ENCODE measurements at regions not wholly inside any gene's neighbourhood (a gene's known extent, or its start where the extent isn't known, plus 50 kb on each side); places are given as distances from the start of the nearest gene placed in this dataset.
A peak's percentile ranks its signal among the peaks of the same experiment; 100 is the strongest.

- H3K23me2 ChIP-seq (ENCODE audit: low read depth, low read length): no peaks in the 10 kb centered on the region
- no peak overlapping the region for H3K23ac ChIP-seq (ENCODE audit: insufficient read length)
- no peak overlapping the region for H3K4ac ChIP-seq (replicated peaks; ENCODE audit: insufficient read length, low read depth, low read length)
- no peak overlapping the region for H2AFZ ChIP-seq (ENCODE audit: low read length)
- H2BK20ac ChIP-seq (ENCODE audit: low read length): no peak overlapping the region
- H3K27me3 ChIP-seq (replicated peaks in 1 of 4; ENCODE audit: control insufficient read depth in 3 of 4, extremely low read depth in 1 of 4, insufficient read depth in 3 of 4, low read length in 3 of 4): peaks cover 0 to 6% (median 2%) of the 10 kb centered on the region in 4 experiments; a peak in 3 of 7 replicates
- H3K4me1 ChIP-seq (replicated peaks in 1 of 4; ENCODE audit: control insufficient read depth in 3 of 4, insufficient read depth in 4 of 4, low read length in 3 of 4): peaks cover 0 to 12% (median 5%) of the 10 kb centered on the region in 4 experiments; a peak in 5 of 7 replicates
- H3K9me3 ChIP-seq (ENCODE audit: insufficient read depth in 2 of 2, low read depth in 1 of 2, low read length in 1 of 2): peaks cover 0 to 8% of the 10 kb centered on the region in 2 experiments; a peak in 1 of 4 replicates
- no peak overlapping the region for H3K14ac ChIP-seq (ENCODE audit: insufficient read length)
- H3K27ac ChIP-seq (ENCODE audit: low read depth, low read length): no peak overlapping the region
- H3K9ac ChIP-seq (replicated peaks in 1 of 4; ENCODE audit: extremely low read depth in 1 of 4, low read depth in 3 of 4, low read length in 3 of 4): no peak overlapping the region
- FAIRE-seq (no peak), DNase-seq (ENCODE audit: low read depth in 1 of 2, low spot score in 2 of 2) (no peak)
- H2BK120ac ChIP-seq (replicated peaks; ENCODE audit: low read depth, low read length): no peak overlapping the region
- no peak overlapping the region for H2BK12ac ChIP-seq (ENCODE audit: low read depth, low read length)
- no peaks in the 10 kb centered on the region for H4K20me1 ChIP-seq (replicated peaks in 1 of 2; ENCODE audit: control insufficient read depth in 1 of 2, insufficient read depth in 2 of 2, low read length in 2 of 2)
- H4K91ac ChIP-seq (replicated peaks; ENCODE audit: insufficient read length, low read length): no peak overlapping the region
- no peaks in the 10 kb centered on the region for H3K36me3 ChIP-seq (ENCODE audit: control insufficient read depth in 2 of 4, insufficient read depth in 4 of 4, low read length in 3 of 4)
- 100% methylated on average over 2 of the region's 2 CpGs; no CpG with 5 or more reads in 1 of the 2 experiments for WGBS, 2 experiments (ENCODE audit: extremely low coverage in 1 of 2, insufficient coverage in 1 of 2, insufficient read length in 1 of 2, insufficient replicate concordance in 2 of 2, low coverage in 1 of 2, low lambda C conversion rate in 2 of 2, missing lambda C conversion rate in 1 of 2)
- H3K18ac ChIP-seq (ENCODE audit: extremely low read depth, low read length): no peak overlapping the region; the same call in 1 of the 2 replicates
- no peak overlapping the region for H4K5ac ChIP-seq (ENCODE audit: insufficient read length, low read depth, low read length)
- 0 out of 8 replicates have a peak overlapping the region, but pooled peaks of 1 of the 4 experiments have one; percentile 87 for H3K4me3 ChIP-seq (ENCODE audit: extremely low read depth in 1 of 4, insufficient read depth in 2 of 4, low read depth in 3 of 4, low read length in 4 of 4)
- CTCF ChIA-PET (ENCODE audit: partially characterized antibody): no interaction called here
- H2BK5ac ChIP-seq (ENCODE audit: low read depth, low read length): no peak overlapping the region
- no peak overlapping the region for H4K8ac ChIP-seq (ENCODE audit: extremely low read depth, insufficient read depth, low read length)
- H3K56ac ChIP-seq (replicated peaks; ENCODE audit: insufficient read length, low read depth, low read length): no peak overlapping the region
- H2BK15ac ChIP-seq (ENCODE audit: low read length): no peak overlapping the region
- H3K79me2 ChIP-seq (ENCODE audit: control insufficient read depth in 1 of 2, insufficient read depth in 2 of 2, low read length in 2 of 2): peaks cover 0 to 15% of the 10 kb centered on the region in 2 experiments; a peak in 2 of 4 replicates
- H3K79me1 ChIP-seq (ENCODE audit: low read depth, low read length): no peaks in the 10 kb centered on the region
- peak overlapping the region; percentile 33 to 62; a peak in 1 of 4 replicates for H3K4me2 ChIP-seq (ENCODE audit: insufficient read depth in 1 of 2, low read depth in 2 of 2, low read length in 2 of 2)
- no peak overlapping the region for H2AK5ac ChIP-seq (ENCODE audit: low read depth, low read length)
- POLR2A ChIA-PET (ENCODE audit: partially characterized antibody): no interaction called here
- TF ChIP-seq ASH2L (IDR thresholded peaks at IDR 0.05; ENCODE audit: low read length) (no peak), SIX5 (IDR thresholded peaks at IDR 0.05; ENCODE audit: low read depth, low read length) (no peak), HDAC6 (IDR thresholded peaks at IDR 0.05; ENCODE audit: low read depth, low read length) (no peak), SP2 (IDR thresholded peaks at IDR 0.05; ENCODE audit: low read length) (no peak), MAX (IDR thresholded peaks at IDR 0.05) (no peak), TAF1 (IDR thresholded peaks at IDR 0.05; ENCODE audit: low read depth, low read length) (no peak), NRF1 (IDR thresholded peaks at IDR 0.05; ENCODE audit: low read depth, low read length) (no peak), KDM4A (IDR thresholded peaks at IDR 0.05; ENCODE audit: low read depth, low read length, severe bottlenecking) (no peak), NANOG (IDR thresholded peaks at IDR 0.05; ENCODE audit: insufficient read depth, low read depth, low read length, poor library complexity, severe bottlenecking) (no peak), EGR1 (IDR thresholded peaks at IDR 0.05; ENCODE audit: borderline replicate concordance, low read depth, low read length) (no peak), CBX5 (IDR thresholded peaks at IDR 0.05; ENCODE audit: low read depth, low read length) (no peak), POU5F1 (IDR thresholded peaks at IDR 0.05; ENCODE audit: low read depth, low read length) (no peak), RNF2 (IDR thresholded peaks at IDR 0.05; ENCODE audit: borderline replicate concordance, low read depth, low read length, missing control alignments, poor library complexity, severe bottlenecking) (no peak), JUND (IDR thresholded peaks at IDR 0.05; ENCODE audit: low read length) (no peak), JUN (IDR thresholded peaks at IDR 0.05; ENCODE audit: low read depth, low read length) (no peak)
These were observed 163.1 kb upstream of the FAT1 start for GRCh38 chr4:186886759-186887158.

Measured in H1 (cell line).